ENCODE measurements at regions not wholly inside any gene's neighbourhood (a gene's known extent, or its start where the extent isn't known, plus 50 kb on each side); places are given as distances from the start of the nearest gene placed in this dataset.
A peak's percentile ranks its signal among the peaks of the same experiment; 100 is the strongest.

DNA sequence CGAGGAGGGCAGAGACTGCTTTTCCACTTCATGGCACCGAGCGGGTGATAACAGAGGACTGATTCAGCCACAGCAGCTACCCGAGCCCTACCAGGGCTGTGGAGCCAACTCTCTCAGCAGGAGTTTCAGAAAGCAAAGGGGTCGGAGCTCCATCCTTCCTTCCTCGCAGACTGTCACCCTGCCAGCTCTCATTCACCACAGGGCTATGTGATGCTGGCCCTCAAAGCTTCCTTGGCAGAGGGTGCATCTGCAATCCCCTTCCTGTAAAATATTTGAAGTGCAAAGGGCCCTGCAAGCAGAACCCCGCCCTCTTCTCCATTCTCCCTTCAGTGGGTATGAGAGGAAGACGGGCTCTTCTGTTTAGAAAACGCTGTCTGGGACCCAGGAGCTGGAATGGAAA lies 105.3 kb upstream of the LYZL2 start:
- H3K79me2 ChIP-seq (ENCODE audit: insufficient read depth, low read length), result no peaks in the 10 kb centered on the region
- no peaks in the 10 kb centered on the region for H4K20me1 ChIP-seq (ENCODE audit: insufficient read depth, low read length)
- H3K36me3 ChIP-seq (ENCODE audit: insufficient read depth, low read length), result no peaks in the 10 kb centered on the region
- no peak overlapping the region for H3K4me3 ChIP-seq (ENCODE audit: insufficient read depth, low read depth, low read length)
- no peaks in the 10 kb centered on the region for H3K27me3 ChIP-seq (ENCODE audit: insufficient read depth, low read length)
- H3K9me3 ChIP-seq (ENCODE audit: insufficient read depth, low read depth, low read length), result peaks cover 10% of the 10 kb centered on the region
- no peaks in the 10 kb centered on the region for H3K36me3 Mint-ChIP-seq (ENCODE audit: low read depth, unreplicated experiment)
- no peaks in the 10 kb centered on the region for H3K9me3 Mint-ChIP-seq (ENCODE audit: unreplicated experiment)
- no peak for TF ChIP-seq EZH2 (IDR thresholded peaks at IDR 0.05; ENCODE audit: insufficient read depth, low read length)
- TF ChIP-seq, protein P1, sequence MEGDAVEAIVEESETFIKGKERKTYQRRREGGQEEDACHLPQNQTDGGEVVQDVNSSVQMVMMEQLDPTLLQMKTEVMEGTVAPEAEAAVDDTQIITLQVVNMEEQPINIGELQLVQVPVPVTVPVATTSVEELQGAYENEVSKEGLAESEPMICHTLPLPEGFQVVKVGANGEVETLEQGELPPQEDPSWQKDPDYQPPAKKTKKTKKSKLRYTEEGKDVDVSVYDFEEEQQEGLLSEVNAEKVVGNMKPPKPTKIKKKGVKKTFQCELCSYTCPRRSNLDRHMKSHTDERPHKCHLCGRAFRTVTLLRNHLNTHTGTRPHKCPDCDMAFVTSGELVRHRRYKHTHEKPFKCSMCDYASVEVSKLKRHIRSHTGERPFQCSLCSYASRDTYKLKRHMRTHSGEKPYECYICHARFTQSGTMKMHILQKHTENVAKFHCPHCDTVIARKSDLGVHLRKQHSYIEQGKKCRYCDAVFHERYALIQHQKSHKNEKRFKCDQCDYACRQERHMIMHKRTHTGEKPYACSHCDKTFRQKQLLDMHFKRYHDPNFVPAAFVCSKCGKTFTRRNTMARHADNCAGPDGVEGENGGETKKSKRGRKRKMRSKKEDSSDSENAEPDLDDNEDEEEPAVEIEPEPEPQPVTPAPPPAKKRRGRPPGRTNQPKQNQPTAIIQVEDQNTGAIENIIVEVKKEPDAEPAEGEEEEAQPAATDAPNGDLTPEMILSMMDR (IDR thresholded peaks at IDR 0.05; ENCODE audit: insufficient read depth, low read depth, low read length), result no peak
- H3K4me1 ChIP-seq (ENCODE audit: insufficient read depth, low read length), result peaks cover 10% of the 10 kb centered on the region
- DNase-seq (ENCODE audit: low read depth) (no peak), FAIRE-seq (no peak)
- no peak overlapping the region for H3K4me3 Mint-ChIP-seq (ENCODE audit: unreplicated experiment)
- peak overlapping the region; percentile 61 for H2AFZ ChIP-seq (ENCODE audit: low read depth, low read length)
- H3K27ac Mint-ChIP-seq (ENCODE audit: unreplicated experiment), result no peak overlapping the region
- no peak overlapping the region for H3K9ac ChIP-seq (ENCODE audit: low read length)
- no peak overlapping the region for H3K4me2 ChIP-seq (ENCODE audit: low read length)
- no peak overlapping the region for H3K27ac ChIP-seq (ENCODE audit: low read depth, low read length)
- peaks cover 3% of the 10 kb centered on the region for H3K27me3 Mint-ChIP-seq (ENCODE audit: low read depth, unreplicated experiment)
- peaks cover 4% of the 10 kb centered on the region for H3K4me1 Mint-ChIP-seq (ENCODE audit: low read depth, unreplicated experiment)

DNA sequence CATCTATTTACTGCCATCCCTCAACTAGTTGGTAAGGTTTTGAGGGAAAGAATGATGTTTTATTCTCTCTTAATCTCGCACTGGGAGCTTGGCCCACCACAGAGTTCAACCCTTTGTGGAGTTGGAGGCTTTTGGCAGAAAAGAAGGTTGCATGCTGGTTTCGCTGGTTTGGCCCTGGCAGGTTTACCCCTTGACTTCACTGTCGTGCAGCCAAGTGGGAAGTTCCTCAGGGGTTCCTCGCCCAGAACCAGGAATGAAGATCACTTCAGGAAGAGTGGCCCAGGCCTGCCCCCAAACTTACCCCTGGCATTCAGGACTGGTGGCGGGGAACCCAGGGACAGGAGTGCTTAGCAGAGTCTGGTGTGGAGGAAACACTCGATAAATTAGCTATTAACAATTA lies 103.1 kb upstream of the LYZL2 start:
- Histone ChIP-seq H3K79me2 (ENCODE audit: insufficient read depth, low read length) (no peaks in the 10 kb centered on the region), H3K27me3 (ENCODE audit: insufficient read depth, low read length) (no peaks in the 10 kb centered on the region), H3K4me1 (ENCODE audit: insufficient read depth, low read length) (peaks cover 10% of the 10 kb centered on the region), H3K4me2 (ENCODE audit: low read length) (no peak overlapping the region), H4K20me1 (ENCODE audit: insufficient read depth, low read length) (no peaks in the 10 kb centered on the region), H3K4me3 (ENCODE audit: insufficient read depth, low read depth, low read length) (no peak overlapping the region), H2AFZ (ENCODE audit: low read depth, low read length) (no peak overlapping the region), H3K9ac (ENCODE audit: low read length) (no peak overlapping the region), H3K27ac (ENCODE audit: low read depth, low read length) (no peak overlapping the region), H3K36me3 (ENCODE audit: insufficient read depth, low read length) (no peaks in the 10 kb centered on the region), H3K9me3 (ENCODE audit: insufficient read depth, low read depth, low read length) (peaks cover 10% of the 10 kb centered on the region)
- DNase-seq (ENCODE audit: low read depth) (no peak), FAIRE-seq (no peak)
- Mint-ChIP-seq H3K36me3 (ENCODE audit: low read depth, unreplicated experiment) (no peaks in the 10 kb centered on the region), H3K9me3 (ENCODE audit: unreplicated experiment) (no peaks in the 10 kb centered on the region), H3K27me3 (ENCODE audit: low read depth, unreplicated experiment) (peaks cover 3% of the 10 kb centered on the region), H3K4me1 (ENCODE audit: low read depth, unreplicated experiment) (peaks cover 6% of the 10 kb centered on the region), H3K27ac (ENCODE audit: unreplicated experiment) (no peak overlapping the region), H3K4me3 (ENCODE audit: unreplicated experiment) (no peak overlapping the region)
- TF ChIP-seq EZH2 (IDR thresholded peaks at IDR 0.05; ENCODE audit: insufficient read depth, low read length), result no peak
- TF ChIP-seq, protein P1 (IDR thresholded peaks at IDR 0.05; ENCODE audit: insufficient read depth, low read depth, low read length), result no peak

DNA sequence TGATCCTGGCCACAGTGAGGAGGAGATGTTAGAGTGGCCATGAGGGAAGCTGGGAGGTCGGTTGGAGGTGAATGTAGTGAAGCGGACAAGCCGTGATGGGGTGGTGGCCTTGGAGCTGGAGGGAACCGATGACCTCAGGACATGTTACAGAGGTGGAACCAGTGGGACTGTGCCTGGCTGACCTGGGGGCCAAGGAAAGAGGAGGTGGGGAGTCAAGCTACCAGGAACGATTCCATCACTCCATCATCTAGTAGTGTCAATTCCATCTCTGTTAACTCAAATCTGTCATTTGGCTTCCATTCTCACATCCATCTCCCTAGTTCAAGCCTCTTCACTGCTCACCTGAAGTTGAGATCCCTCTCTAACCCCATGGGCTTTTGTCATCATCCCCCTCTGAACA lies 102.4 kb upstream of the LYZL2 start:
- Histone ChIP-seq H3K4me1 (ENCODE audit: insufficient read depth, low read length) (peaks cover 13% of the 10 kb centered on the region), H2AFZ (ENCODE audit: low read depth, low read length) (no peak overlapping the region), H3K9me3 (ENCODE audit: insufficient read depth, low read depth, low read length) (peaks cover 10% of the 10 kb centered on the region), H3K36me3 (ENCODE audit: insufficient read depth, low read length) (no peaks in the 10 kb centered on the region), H3K27ac (ENCODE audit: low read depth, low read length) (no peak overlapping the region), H3K4me2 (ENCODE audit: low read length) (no peak overlapping the region), H3K4me3 (ENCODE audit: insufficient read depth, low read depth, low read length) (no peak overlapping the region), H4K20me1 (ENCODE audit: insufficient read depth, low read length) (no peaks in the 10 kb centered on the region), H3K79me2 (ENCODE audit: insufficient read depth, low read length) (no peaks in the 10 kb centered on the region), H3K9ac (ENCODE audit: low read length) (no peak overlapping the region), H3K27me3 (ENCODE audit: insufficient read depth, low read length) (no peaks in the 10 kb centered on the region)
- FAIRE-seq (no peak), DNase-seq (ENCODE audit: low read depth) (no peak)
- no peak for TF ChIP-seq EZH2 (IDR thresholded peaks at IDR 0.05; ENCODE audit: insufficient read depth, low read length)
- TF ChIP-seq, protein P1 (IDR thresholded peaks at IDR 0.05; ENCODE audit: insufficient read depth, low read depth, low read length), result no peak
- Mint-ChIP-seq H3K4me3 (ENCODE audit: unreplicated experiment) (no peak overlapping the region), H3K4me1 (ENCODE audit: low read depth, unreplicated experiment) (peaks cover 8% of the 10 kb centered on the region), H3K27ac (ENCODE audit: unreplicated experiment) (no peak overlapping the region), H3K27me3 (ENCODE audit: low read depth, unreplicated experiment) (peaks cover 3% of the 10 kb centered on the region), H3K36me3 (ENCODE audit: low read depth, unreplicated experiment) (no peaks in the 10 kb centered on the region), H3K9me3 (ENCODE audit: unreplicated experiment) (no peaks in the 10 kb centered on the region)

Data from astrocyte (in vitro differentiated cells and primary cell).